DND-41 (cell line): ENCODE measurements at regions not wholly inside any gene's neighbourhood (a gene's known extent, or its start where the extent isn't known, plus 50 kb on each side); places are given as distances from the start of the nearest gene placed in this dataset.

ENCODE experiments used
- ATAC-seq: fragments of 200-7000 bp; cut with Tn5 transposase; 3 replicates; pipeline ENCODE4 v1.9.1; 2021; ENCODE audit warnings: low read depth; ENCODE audit not compliant: insufficient read depth
- DNase-seq: peaks from one replicate; pipeline ENCODE4 v3.0.0-alpha.2; 2020
- H2AFZ ChIP-seq: 2 replicates; pipeline ENCODE4 v1.6.0; 2012; ENCODE audit warnings: low read depth, low read length
- H3K27ac ChIP-seq: 2 replicates; pipeline ENCODE4 v1.5.1; 2012; ENCODE audit warnings: low read length, inconsistent platforms
- H3K27me3 ChIP-seq: fragments of 200-600 bp; sonication (generic); 2 replicates; pipeline ENCODE4 v1.6.0; 2012; ENCODE audit warnings: low read length, mild to moderate bottlenecking, inconsistent platforms; ENCODE audit not compliant: insufficient read depth, poor library complexity
- H3K36me3 ChIP-seq: 2 replicates; pipeline ENCODE4 v1.5.1; 2012; ENCODE audit warnings: low read length, inconsistent platforms; ENCODE audit not compliant: insufficient read depth
- H3K4me1 ChIP-seq: 2 replicates; pipeline ENCODE4 v1.5.1; 2012; ENCODE audit warnings: mild to moderate bottlenecking, low read length; ENCODE audit not compliant: insufficient read depth
- H3K4me2 ChIP-seq: 2 replicates; pipeline ENCODE4 v1.6.0; 2012; ENCODE audit warnings: mild to moderate bottlenecking, moderate library complexity, low read length, inconsistent platforms; ENCODE audit not compliant: insufficient read depth
- H3K4me3 ChIP-seq, 2 experiments: fragments of 200-600 bp in 1 of 2; shearing (Covaris generic) in 1 of 2; 2 replicates each; pipeline ENCODE4 v1.5.1; 2012 to 2016; ENCODE audit warnings: inconsistent platforms in 2 of 2, low read length in 2 of 2, mild to moderate bottlenecking in 2 of 2, low read depth in 1 of 2, moderate library complexity in 1 of 2
- H3K79me2 ChIP-seq: 2 replicates; pipeline ENCODE4 v1.6.0; 2012; ENCODE audit warnings: low read length, inconsistent platforms; ENCODE audit not compliant: insufficient read depth
- H3K9ac ChIP-seq: 2 replicates; pipeline ENCODE4 v1.6.0; 2012; ENCODE audit warnings: low read depth, mild to moderate bottlenecking, inconsistent platforms, low read length, moderate library complexity
- H3K9me3 ChIP-seq: 2 replicates; pipeline ENCODE4 v1.5.1; 2012; ENCODE audit warnings: low read length, moderate library complexity, mild to moderate bottlenecking, inconsistent platforms; ENCODE audit not compliant: insufficient read depth, severe bottlenecking
- H4K20me1 ChIP-seq: 2 replicates; pipeline ENCODE4 v1.6.0; 2012; ENCODE audit warnings: low read length; ENCODE audit not compliant: insufficient read depth
- EZH2 ChIP-seq: IDR thresholded peaks from 3 replicates; pipeline ENCODE4 v1.6.1; 2012; ENCODE audit warnings: borderline replicate concordance, low read depth, mild to moderate bottlenecking, moderate library complexity, low read length, inconsistent platforms; ENCODE audit not compliant: severe bottlenecking
- TF ChIP-seq, protein P1 (sequence below): IDR thresholded peaks from 2 replicates; pipeline ENCODE4 v1.5.1; 2012; ENCODE audit warnings: borderline replicate concordance, low read length, moderate library complexity, mild to moderate bottlenecking; ENCODE audit not compliant: poor library complexity, severe bottlenecking; ENCODE audit errors: extremely low read depth

DNA sequence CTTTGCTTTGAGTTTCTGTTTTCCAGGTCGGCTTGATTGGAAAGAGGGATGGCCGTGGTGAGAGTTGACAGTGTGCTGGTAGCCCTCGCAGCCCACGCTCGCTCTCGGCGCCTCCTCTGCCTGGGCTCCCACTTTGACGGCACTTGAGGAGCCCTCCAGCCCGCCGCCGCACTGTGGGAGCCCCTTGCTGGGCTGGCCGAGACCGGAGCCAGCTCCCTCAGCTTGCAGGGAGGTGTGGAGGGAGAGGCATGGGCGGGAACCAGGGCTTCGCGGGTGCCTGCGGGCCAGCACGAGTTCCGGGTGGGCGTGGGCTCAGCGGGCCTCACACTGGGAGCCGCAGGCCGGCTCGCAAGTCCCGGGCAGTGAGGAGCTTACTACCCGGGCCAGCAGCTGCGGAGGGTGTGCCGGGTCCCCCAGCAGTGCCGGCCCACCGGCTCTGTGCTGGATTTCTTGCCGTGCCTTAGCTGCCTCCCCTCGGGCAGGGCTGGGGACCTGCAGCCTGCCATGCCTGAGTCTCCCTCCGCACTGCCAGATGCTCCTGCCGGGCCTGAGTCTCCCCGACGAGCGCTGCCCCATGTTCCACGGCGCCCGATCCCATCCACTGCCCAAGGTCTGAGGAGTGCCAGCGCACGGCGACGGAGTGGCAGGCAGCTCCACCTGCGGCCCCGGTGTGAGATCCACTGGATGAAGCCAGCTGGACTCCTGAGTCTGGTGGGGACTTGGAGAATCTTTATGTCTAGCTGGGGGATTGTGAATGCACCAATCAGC is 166.4 kb upstream of the FAT1 start:
- Histone ChIP-seq H2AFZ (no peak overlapping the region), H3K27ac (no peak overlapping the region), H3K9me3 (peaks cover 10% of the 10 kb centered on the region), H3K36me3 (no peaks in the 10 kb centered on the region), H3K79me2 (no peaks in the 10 kb centered on the region), H3K27me3 (no peaks in the 10 kb centered on the region), H4K20me1 (no peaks in the 10 kb centered on the region), H3K4me3 (no peak overlapping the region), H3K9ac (no peak overlapping the region), H3K4me1 (no peaks in the 10 kb centered on the region), H3K4me2 (no peak overlapping the region)
- TF ChIP-seq, protein P1, sequence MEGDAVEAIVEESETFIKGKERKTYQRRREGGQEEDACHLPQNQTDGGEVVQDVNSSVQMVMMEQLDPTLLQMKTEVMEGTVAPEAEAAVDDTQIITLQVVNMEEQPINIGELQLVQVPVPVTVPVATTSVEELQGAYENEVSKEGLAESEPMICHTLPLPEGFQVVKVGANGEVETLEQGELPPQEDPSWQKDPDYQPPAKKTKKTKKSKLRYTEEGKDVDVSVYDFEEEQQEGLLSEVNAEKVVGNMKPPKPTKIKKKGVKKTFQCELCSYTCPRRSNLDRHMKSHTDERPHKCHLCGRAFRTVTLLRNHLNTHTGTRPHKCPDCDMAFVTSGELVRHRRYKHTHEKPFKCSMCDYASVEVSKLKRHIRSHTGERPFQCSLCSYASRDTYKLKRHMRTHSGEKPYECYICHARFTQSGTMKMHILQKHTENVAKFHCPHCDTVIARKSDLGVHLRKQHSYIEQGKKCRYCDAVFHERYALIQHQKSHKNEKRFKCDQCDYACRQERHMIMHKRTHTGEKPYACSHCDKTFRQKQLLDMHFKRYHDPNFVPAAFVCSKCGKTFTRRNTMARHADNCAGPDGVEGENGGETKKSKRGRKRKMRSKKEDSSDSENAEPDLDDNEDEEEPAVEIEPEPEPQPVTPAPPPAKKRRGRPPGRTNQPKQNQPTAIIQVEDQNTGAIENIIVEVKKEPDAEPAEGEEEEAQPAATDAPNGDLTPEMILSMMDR = no peak
- no peak for TF ChIP-seq EZH2
- ATAC-seq (no peak), DNase-seq (no peak)

DNA sequence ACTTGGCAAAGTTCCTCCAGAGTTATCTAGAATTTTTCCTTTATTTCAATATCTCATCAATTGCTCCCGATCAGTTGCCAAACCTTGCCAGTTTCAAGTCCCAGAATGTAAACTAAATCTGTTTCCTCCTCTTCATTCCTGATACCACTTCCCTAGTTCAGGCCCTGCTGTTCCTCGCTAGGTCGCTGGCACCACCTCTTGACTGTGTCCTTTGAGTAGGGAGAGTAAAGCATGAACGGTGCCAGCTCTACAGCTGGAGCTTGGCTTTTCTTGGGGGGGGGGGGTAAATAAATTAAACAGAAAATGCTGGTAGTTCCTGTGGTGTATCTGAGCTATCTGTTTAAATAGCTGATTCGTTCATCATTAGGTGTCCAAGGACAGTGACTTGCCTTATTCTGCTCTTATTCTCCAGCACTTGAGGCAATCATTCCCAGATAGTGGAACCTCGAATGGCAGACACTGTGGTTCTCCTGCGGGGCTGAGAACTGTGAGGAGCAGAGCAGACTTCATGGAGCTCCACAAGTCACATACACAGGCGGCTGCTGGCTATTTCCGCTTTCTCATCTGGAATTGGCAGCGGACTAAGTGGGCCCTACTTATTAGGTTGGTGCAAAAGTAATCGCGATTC is 168.3 kb upstream of the FAT1 start:
- no peak overlapping the region for H3K4me3 ChIP-seq
- DNase-seq (no peak), ATAC-seq (no peak)
- H3K4me1 ChIP-seq = no peaks in the 10 kb centered on the region
- H3K27me3 ChIP-seq = no peaks in the 10 kb centered on the region
- no peak overlapping the region for H3K9ac ChIP-seq
- no peak overlapping the region for H2AFZ ChIP-seq
- no peaks in the 10 kb centered on the region for H4K20me1 ChIP-seq
- H3K79me2 ChIP-seq = no peaks in the 10 kb centered on the region
- TF ChIP-seq EZH2 = no peak
- TF ChIP-seq, protein P1 = no peak
- no peaks in the 10 kb centered on the region for H3K36me3 ChIP-seq
- H3K4me2 ChIP-seq = no peak overlapping the region
- H3K27ac ChIP-seq = no peak overlapping the region
- peaks cover 10% of the 10 kb centered on the region for H3K9me3 ChIP-seq

DNA sequence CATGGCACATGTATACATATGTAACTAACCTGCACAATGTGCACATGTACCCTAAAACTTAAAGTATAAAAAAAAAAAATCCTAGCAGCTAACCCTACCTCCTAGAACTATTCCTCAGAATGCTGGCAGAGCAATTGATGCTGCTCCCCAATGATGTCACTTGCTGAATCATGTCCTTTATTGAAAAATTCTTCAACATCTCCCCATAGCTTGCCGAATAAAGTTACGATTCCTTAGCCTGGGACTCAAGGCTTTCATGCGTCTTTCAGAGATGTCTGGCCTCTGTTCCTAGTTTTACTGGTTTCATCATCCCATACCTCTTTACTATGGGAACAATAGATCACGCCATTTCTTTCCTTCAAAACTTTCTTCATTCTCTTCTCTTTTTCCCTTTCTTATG is 174.7 kb upstream of the FAT1 start:
- DNase-seq (no peak), ATAC-seq (no peak)
- TF ChIP-seq, protein P1 = no peak
- no peak for TF ChIP-seq EZH2
- no peak overlapping the region for H3K4me3 ChIP-seq
- H3K79me2 ChIP-seq = no peaks in the 10 kb centered on the region
- no peak overlapping the region for H3K4me2 ChIP-seq
- H4K20me1 ChIP-seq = no peaks in the 10 kb centered on the region
- no peaks in the 10 kb centered on the region for H3K4me1 ChIP-seq
- no peaks in the 10 kb centered on the region for H3K9me3 ChIP-seq
- H3K36me3 ChIP-seq = no peaks in the 10 kb centered on the region
- no peak overlapping the region for H3K9ac ChIP-seq
- H3K27me3 ChIP-seq = no peaks in the 10 kb centered on the region
- H2AFZ ChIP-seq = no peak overlapping the region
- no peak overlapping the region for H3K27ac ChIP-seq
